Endothelial cell of umbilical vein (primary cell): ENCODE measurements at regions not wholly inside any gene's neighbourhood (a gene's known extent, or its start where the extent isn't known, plus 50 kb on each side); places are given as distances from the start of the nearest gene placed in this dataset.

ENCODE experiments used
- BruUV-seq: library from RNA; stranded (reverse); fragments of 400-500 nt; replicated peaks from 2 replicates; lab custom pipeline; 2021; lab: Mats Ljungman, UMichigan
- CTCF ChIA-PET: fragments of 300-600, 350-600 bp; sonication (Branson Sonifier 250); formaldehyde crosslinking; loops from one replicate; lab custom pipeline; 2021; ENCODE audit warnings: antibody characterized with exemption, inconsistent platforms; lab: Charles Lee
- POLR2A ChIA-PET: fragments of 300-600, 350-600 bp; sonication (Branson Sonifier 250); formaldehyde crosslinking; loops from one replicate; lab custom pipeline; 2021; ENCODE audit warnings: antibody characterized with exemption, inconsistent platforms; lab: Charles Lee
- DNase-seq: peaks from one replicate; pipeline ENCODE4 v3.0.0-alpha.2; 2011; ENCODE audit warnings: low read depth, low spot score
- FAIRE-seq: peaks from 2 replicates; lab custom pipeline; 2011; peaks lifted over from hg19 to GRCh38; lab: Jason Lieb, UNC
- H2AFZ ChIP-seq: 2 replicates; pipeline ENCODE4 v1.6.0; 2012; ENCODE audit warnings: low read depth, low read length, control low read depth, inconsistent platforms
- H3K27ac ChIP-seq: 2 replicates; pipeline ENCODE4 v1.5.1; 2011; ENCODE audit warnings: low read depth, mild to moderate bottlenecking, control low read depth, low read length, moderate library complexity; ENCODE audit not compliant: insufficient read depth
- H3K27me3 ChIP-seq, 2 experiments: 2 replicates each; pipeline versions ENCODE4 v1.6.0 to v1.6.1; 2011; ENCODE audit warnings: low read length in 2 of 2, mixed read lengths in 1 of 2; ENCODE audit not compliant: control insufficient read depth in 2 of 2, insufficient read depth in 2 of 2
- H3K36me3 ChIP-seq, 2 experiments: 2 replicates in 1 of 2; 3 replicates in 1 of 2; pipeline ENCODE4 v1.5.1; 2011; ENCODE audit warnings: low read length in 2 of 2, mild to moderate bottlenecking in 1 of 2, moderate library complexity in 1 of 2; ENCODE audit not compliant: control insufficient read depth in 2 of 2, insufficient read depth in 2 of 2; ENCODE audit errors: extremely low read depth in 1 of 2
- H3K4me1 ChIP-seq: 3 replicates; pipeline ENCODE4 v1.5.1; 2011; ENCODE audit warnings: mild to moderate bottlenecking, low read length; ENCODE audit not compliant: control insufficient read depth, insufficient read depth; ENCODE audit errors: extremely low read depth
- H3K4me2 ChIP-seq: 2 replicates; pipeline ENCODE4 v1.6.1; 2011; ENCODE audit warnings: low read length, control low read depth, mixed read lengths; ENCODE audit not compliant: insufficient read depth
- H3K4me3 ChIP-seq, 3 experiments: fragments of 200-600 bp in 1 of 3; sonication (generic), shearing (Covaris generic) in 1 of 3; replicated peaks in 1 of 3; 2 replicates each; pipeline ENCODE4 v1.5.1; 2011 to 2016; ENCODE audit warnings: control low read depth in 3 of 3, low read length in 3 of 3, mild to moderate bottlenecking in 2 of 3, inconsistent platforms in 1 of 3, low read depth in 1 of 3, moderate library complexity in 1 of 3; ENCODE audit not compliant: insufficient read depth in 1 of 3
- H3K79me2 ChIP-seq: 2 replicates; pipeline ENCODE4 v1.6.0; 2012; ENCODE audit warnings: low read length, inconsistent platforms; ENCODE audit not compliant: control insufficient read depth, insufficient read depth
- H3K9ac ChIP-seq: replicated peaks from 2 replicates; pipeline ENCODE3; 2011; ENCODE audit warnings: low read length, control low read depth; ENCODE audit not compliant: insufficient read depth; ENCODE audit errors: extremely low read depth
- H3K9me1 ChIP-seq: replicated peaks from 3 replicates; pipeline ENCODE4 v1.6.0; 2011; ENCODE audit warnings: mild to moderate bottlenecking, low read length; ENCODE audit not compliant: control insufficient read depth, insufficient read depth; ENCODE audit errors: extremely low read depth
- H3K9me3 ChIP-seq: replicated peaks from 2 replicates; pipeline ENCODE4 v1.5.1; 2012; ENCODE audit warnings: low read length, inconsistent platforms; ENCODE audit not compliant: control insufficient read depth, insufficient read depth
- H4K20me1 ChIP-seq: replicated peaks from 2 replicates; pipeline ENCODE3; 2011; ENCODE audit warnings: mild to moderate bottlenecking, low read length; ENCODE audit not compliant: control insufficient read depth, insufficient read depth; ENCODE audit errors: extremely low read depth
- CTCF ChIP-seq, 2 donors: IDR thresholded peaks; 1 replicate in 1 of 2; 2 replicates in 1 of 2; pipeline ENCODE4 v1.5.1; 2011; ENCODE audit warnings: low read length in 2 of 2, mild to moderate bottlenecking in 2 of 2, moderate library complexity in 2 of 2, control low read depth in 1 of 2, inconsistent platforms in 1 of 2, low read depth in 1 of 2; ENCODE audit not compliant: insufficient read depth in 1 of 2; ENCODE audit errors: extremely low read depth in 1 of 2
- EZH2 ChIP-seq: IDR thresholded peaks from 2 replicates; pipeline ENCODE4 v1.6.1; 2012; ENCODE audit warnings: borderline replicate concordance, low read depth, mild to moderate bottlenecking, moderate library complexity, low read length, inconsistent platforms; ENCODE audit not compliant: severe bottlenecking
- FOS ChIP-seq: IDR thresholded peaks from 2 replicates; pipeline ENCODE4 v1.6.1; 2011; ENCODE audit warnings: mild to moderate bottlenecking, low read length, moderate library complexity, borderline replicate concordance; ENCODE audit not compliant: insufficient read depth
- GATA2 ChIP-seq: IDR thresholded peaks from 2 replicates; pipeline ENCODE4 v1.7.0; 2011; ENCODE audit warnings: low read depth, mild to moderate bottlenecking, moderate library complexity, mixed read lengths, low read length; ENCODE audit not compliant: insufficient read length, insufficient read depth
- MYC ChIP-seq: IDR thresholded peaks from one replicate; pipeline ENCODE4 v1.6.1; 2011; ENCODE audit warnings: mild to moderate bottlenecking, low read depth, low read length
- POLR2A ChIP-seq: IDR thresholded peaks from 2 replicates; pipeline ENCODE4 v1.6.1; 2012; ENCODE audit warnings: low read depth, mild to moderate bottlenecking, control low read depth, low read length
- POLR2AphosphoS5 ChIP-seq: IDR thresholded peaks from 2 replicates; pipeline ENCODE4 v1.6.1; 2012; ENCODE audit warnings: low read depth, mild to moderate bottlenecking, control low read depth, low read length, moderate library complexity; ENCODE audit not compliant: insufficient read depth
- dilution Hi-C: fragments of 300-500 bp; cut with MboI; formaldehyde crosslinking; loops from one replicate; pipeline ENCODE4 v1.15.0; 2019; ENCODE audit warnings: low sequenced_read_pairs; ENCODE audit not compliant: extremely low pct_ligation_motif_present
- intact Hi-C: fragments of 100-400 bp; cut with micrococcal nuclease; formaldehyde crosslinking; loops from one replicate; pipeline ENCODE4 v1.10.0; 2022

GRCh38 chr6:137707038-137707589 lies 159.9 kb upstream of the TNFAIP3 start:
- Histone ChIP-seq H3K27ac (no peak overlapping the region), H3K27me3 (no peaks in the 10 kb centered on the region), H3K36me3 (no peaks in the 10 kb centered on the region), H3K9me1 (no peaks in the 10 kb centered on the region), H3K79me2 (no peaks in the 10 kb centered on the region), H2AFZ (no peak overlapping the region), H3K9me3 (no peaks in the 10 kb centered on the region), H3K4me2 (no peak overlapping the region), H4K20me1 (no peaks in the 10 kb centered on the region), H3K4me1 (peaks cover 4% of the 10 kb centered on the region), H3K9ac (no peak overlapping the region), H3K4me3 (no peak overlapping the region)
- ChIA-PET POLR2A (no interaction called here), CTCF (interaction anchor here (1.0 to 3.9 kb wide), 33 partner anchors 8 to 300 kb away, joined by 3 to 103 read pairs (median 7); partner anchors contain the start of gene TNFAIP3)
- intact Hi-C loops (loop anchor here (5.0 kb wide), 2 partner anchors 95 to 145 kb away; no protein-coding TSS in a partner anchor), dilution Hi-C loops (no loop called here)
- BruUV-seq: no TSS peak
- no peak for TF ChIP-seq FOS
- DNase-seq (no peak), FAIRE-seq (peak; percentile 21)

DNA sequence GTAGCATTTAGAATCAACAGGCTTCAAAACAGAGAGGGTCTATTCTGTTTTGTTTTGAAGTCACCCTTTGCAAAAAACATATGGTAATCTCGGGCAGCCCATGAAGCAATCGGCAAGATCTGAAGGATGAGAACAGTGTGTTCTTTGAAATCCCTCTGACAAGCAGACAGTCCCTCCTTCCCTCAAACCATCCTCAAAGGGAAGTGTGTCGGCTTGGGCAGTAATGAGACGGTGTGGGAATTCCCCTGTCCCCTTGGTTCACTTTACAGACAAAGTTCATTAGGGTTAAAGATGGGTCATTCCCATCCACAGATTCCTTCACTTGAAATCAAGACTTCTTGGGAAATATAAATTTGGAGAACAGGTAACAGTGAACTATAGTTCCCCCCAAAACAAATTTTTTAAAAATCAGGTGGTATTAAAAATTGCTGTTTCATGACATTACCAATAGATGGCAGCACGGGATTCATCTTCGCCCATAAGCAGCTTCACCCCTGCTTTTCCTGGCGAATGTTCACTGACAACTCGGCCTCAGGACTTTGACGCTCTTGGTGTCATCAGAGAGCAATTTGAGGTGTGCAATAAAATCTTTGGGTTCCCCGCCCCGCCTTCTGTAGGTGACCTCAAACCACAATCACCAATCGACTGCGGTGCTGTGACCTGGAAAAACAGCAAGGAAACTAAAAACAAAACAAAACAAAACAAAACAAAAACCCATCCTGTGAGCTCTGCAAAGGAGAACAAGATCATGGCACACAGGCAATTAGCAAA lies 159.3 kb upstream of the TNFAIP3 start:
- no peak overlapping the region for H3K27ac ChIP-seq
- H3K9me1 ChIP-seq: no peaks in the 10 kb centered on the region
- peaks cover 4% of the 10 kb centered on the region for H3K4me1 ChIP-seq
- POLR2A ChIA-PET: no interaction called here
- H3K79me2 ChIP-seq: no peaks in the 10 kb centered on the region
- BruUV-seq: no TSS peak
- dilution Hi-C loops (no loop called here), intact Hi-C loops (loop anchor here (1.0 to 5.0 kb wide), 6 partner anchors 95 to 402 kb away; partner anchors contain the start of gene TNFAIP3)
- CTCF ChIA-PET: interaction anchor here (0.7 to 3.5 kb wide), 55 partner anchors 9 to 408 kb away, joined by 3 to 103 read pairs (median 4); partner anchors contain the start of gene TNFAIP3
- DNase-seq: peak; percentile 68
- H3K9me3 ChIP-seq: no peaks in the 10 kb centered on the region
- no peaks in the 10 kb centered on the region for H4K20me1 ChIP-seq
- peak overlapping the region in 1 of 3 experiments; percentile 30 for H3K4me3 ChIP-seq
- H3K9ac ChIP-seq: no peak overlapping the region
- H3K36me3 ChIP-seq: no peaks in the 10 kb centered on the region
- peak; percentile 94 for FAIRE-seq
- H3K4me2 ChIP-seq: peak overlapping the region; percentile 34
- H2AFZ ChIP-seq: peak overlapping the region; percentile 58
- no peaks in the 10 kb centered on the region for H3K27me3 ChIP-seq
- TF ChIP-seq POLR2A (no peak), MYC (no peak), FOS (no peak), CTCF (IDR thresholded peaks at IDR 0.05; ENCODE audit: extremely low read depth in 1 of 2, insufficient read depth in 1 of 2, low read depth in 1 of 2, low read length in 2 of 2) (peak; percentile 60 to 68), EZH2 (no peak), GATA2 (no peak), POLR2AphosphoS5 (no peak)
